Naive B cell (primary cell): ENCODE measurements at regions not wholly inside any gene's neighbourhood (a gene's known extent, or its start where the extent isn't known, plus 50 kb on each side); places are given as distances from the start of the nearest gene placed in this dataset.

Source experiments
- ATAC-seq, 2 donors: fragments of 150-1000 bp; cut with Tn5 transposase; 2 replicates each; pipeline ENCODE4 v1.10.0; 2021; ENCODE audit warnings: low read depth in 2 of 2, mild to moderate bottlenecking in 2 of 2, moderate library complexity in 2 of 2
- DNase-seq: peaks from one replicate; pipeline ENCODE4 v3.0.0; 2022
- H3K27ac Mint-ChIP-seq, 6 donors: one replicate each; pipeline ENCODE4 v1.8.0; 2020 to 2022; ENCODE audit warnings: mild to moderate bottlenecking in 6 of 6, mixed read lengths in 6 of 6, moderate library complexity in 5 of 6, inconsistent platforms in 2 of 6
- H3K27me3 Mint-ChIP-seq, 3 donors: one replicate each; pipeline ENCODE4 v1.8.0; 2021 to 2022; ENCODE audit warnings: mixed read lengths in 3 of 3, mild to moderate bottlenecking in 1 of 3
- H3K36me3 Mint-ChIP-seq, 2 donors: one replicate each; pipeline ENCODE4 v1.8.0; 2020 to 2022; ENCODE audit warnings: mixed read lengths in 2 of 2, inconsistent platforms in 1 of 2, mild to moderate bottlenecking in 1 of 2
- H3K4me1 Mint-ChIP-seq, 3 donors: one replicate each; pipeline ENCODE4 v1.8.0; 2020 to 2022; ENCODE audit warnings: mixed read lengths in 3 of 3, inconsistent platforms in 1 of 3, mild to moderate bottlenecking in 1 of 3, moderate library complexity in 1 of 3
- H3K4me3 Mint-ChIP-seq, 8 donors: one replicate each; pipeline ENCODE4 v1.8.0; 2020 to 2022; ENCODE audit warnings: mild to moderate bottlenecking in 8 of 8, mixed read lengths in 8 of 8, moderate library complexity in 8 of 8, inconsistent platforms in 2 of 8
- H3K9me3 Mint-ChIP-seq, 7 donors: one replicate each; pipeline ENCODE4 v1.8.0; 2020 to 2022; ENCODE audit warnings: mixed read lengths in 7 of 7, mild to moderate bottlenecking in 5 of 7, inconsistent platforms in 2 of 7, moderate library complexity in 1 of 7

DNA sequence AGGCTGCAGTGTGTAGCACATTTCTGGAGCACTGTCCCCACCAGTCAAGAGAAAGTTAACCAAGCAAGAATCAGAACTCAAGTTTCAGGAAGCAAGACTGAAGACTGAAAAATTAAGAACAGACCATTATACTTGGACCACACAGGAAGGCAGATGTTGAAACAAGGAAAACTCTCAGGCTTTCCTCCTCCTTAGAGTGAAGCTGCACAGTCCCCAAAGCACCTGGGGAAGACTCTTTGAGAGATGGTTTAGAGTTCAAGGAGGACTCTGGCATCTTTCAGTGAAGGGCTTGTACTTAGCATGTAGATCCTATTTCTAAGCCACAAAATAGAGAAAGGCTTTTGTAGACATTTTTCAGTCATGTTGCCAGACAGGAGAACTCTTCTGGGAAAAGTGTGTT is 113.7 kb upstream of the KCTD3 start:
- H3K27ac Mint-ChIP-seq, result no peak overlapping the region

DNA sequence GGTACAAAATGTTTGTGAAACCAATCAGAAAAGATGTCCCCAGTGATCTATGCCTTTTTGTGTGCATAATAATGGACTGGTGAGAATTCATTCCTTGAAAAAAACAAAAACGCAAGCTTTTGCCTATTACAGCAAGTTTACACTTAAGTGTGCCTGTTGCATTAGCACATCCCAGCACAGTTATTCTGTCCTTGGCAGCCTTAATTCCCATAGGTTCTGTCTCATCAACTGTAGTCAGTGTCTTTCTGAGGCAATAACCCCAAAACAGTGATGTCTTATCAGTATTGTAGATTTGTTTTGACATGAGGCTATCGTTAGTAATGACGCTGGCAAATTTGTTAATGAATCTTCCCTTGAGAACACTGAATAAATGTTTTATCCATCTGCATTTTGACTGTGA is 109.9 kb upstream of the KCTD3 start:
- Mint-ChIP-seq H3K36me3 (no peaks in the 10 kb centered on the region), H3K27ac (no peak overlapping the region), H3K4me1 (no peaks in the 10 kb centered on the region), H3K4me3 (no peak overlapping the region), H3K9me3 (peaks cover 0 to 4% (median 0%) of the 10 kb centered on the region in 7 donors), H3K27me3 (peaks cover 0 to 4% (median 0%) of the 10 kb centered on the region in 3 donors)
- ATAC-seq (no peak), DNase-seq (no peak)

More for the DNA sequence above, 113.7 kb upstream of the KCTD3 start:
- Mint-ChIP-seq H3K36me3 (no peaks in the 10 kb centered on the region), H3K27me3 (no peaks in the 10 kb centered on the region), H3K9me3 (peaks cover 0 to 2% (median 0%) of the 10 kb centered on the region in 7 donors), H3K4me3 (no peak overlapping the region), H3K4me1 (no peaks in the 10 kb centered on the region)
- DNase-seq, result no peak
- ATAC-seq, result no peak

DNA sequence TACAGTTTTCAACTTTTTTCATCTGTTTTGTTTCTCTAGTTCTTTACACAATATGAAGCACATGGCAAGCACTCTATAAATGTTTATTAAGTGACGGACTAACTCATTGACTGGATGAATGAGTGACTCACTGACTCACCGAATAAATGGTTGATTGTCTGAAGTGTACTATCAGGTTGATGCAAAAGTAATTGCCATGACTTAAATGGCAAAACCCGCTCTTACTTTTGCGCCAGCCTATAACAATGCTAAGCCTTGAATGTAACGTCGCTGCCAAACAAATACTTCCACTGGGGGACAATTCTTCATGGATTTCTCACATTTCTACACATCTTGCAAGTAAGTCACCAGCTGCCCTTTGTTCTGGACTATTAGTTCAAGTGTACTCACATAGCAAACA is 109.0 kb upstream of the KCTD3 start:
- H3K4me3 Mint-ChIP-seq, result no peak overlapping the region
- H3K27me3 Mint-ChIP-seq, result peaks cover 0 to 4% (median 0%) of the 10 kb centered on the region in 3 donors
- no peaks in the 10 kb centered on the region for H3K4me1 Mint-ChIP-seq
- no peaks in the 10 kb centered on the region for H3K36me3 Mint-ChIP-seq
- DNase-seq (no peak), ATAC-seq (no peak)
- H3K9me3 Mint-ChIP-seq, result peaks cover 0 to 4% (median 0%) of the 10 kb centered on the region in 7 donors
- H3K27ac Mint-ChIP-seq, result no peak overlapping the region

DNA sequence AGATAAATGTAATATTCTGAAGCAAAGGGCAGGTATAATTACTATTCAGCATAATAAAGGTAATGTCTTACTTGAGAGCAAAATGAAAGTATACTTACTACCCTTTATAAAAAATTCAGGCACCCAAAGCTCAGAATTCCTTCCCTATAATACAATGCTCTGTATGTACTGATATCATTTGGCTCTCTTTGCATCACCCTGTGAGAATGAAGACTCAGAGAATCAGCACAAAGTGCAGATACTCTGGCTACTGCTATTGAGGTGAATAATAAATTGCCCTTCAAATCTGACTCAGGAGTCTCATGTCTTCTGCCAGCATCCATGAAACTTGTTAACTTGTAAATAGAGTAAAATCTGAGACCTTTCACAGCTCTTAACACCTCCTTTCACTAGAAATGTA is 108.5 kb upstream of the KCTD3 start:
- no peak for ATAC-seq
- no peaks in the 10 kb centered on the region for H3K36me3 Mint-ChIP-seq
- peaks cover 0 to 4% (median 0%) of the 10 kb centered on the region in 7 donors for H3K9me3 Mint-ChIP-seq

DNA sequence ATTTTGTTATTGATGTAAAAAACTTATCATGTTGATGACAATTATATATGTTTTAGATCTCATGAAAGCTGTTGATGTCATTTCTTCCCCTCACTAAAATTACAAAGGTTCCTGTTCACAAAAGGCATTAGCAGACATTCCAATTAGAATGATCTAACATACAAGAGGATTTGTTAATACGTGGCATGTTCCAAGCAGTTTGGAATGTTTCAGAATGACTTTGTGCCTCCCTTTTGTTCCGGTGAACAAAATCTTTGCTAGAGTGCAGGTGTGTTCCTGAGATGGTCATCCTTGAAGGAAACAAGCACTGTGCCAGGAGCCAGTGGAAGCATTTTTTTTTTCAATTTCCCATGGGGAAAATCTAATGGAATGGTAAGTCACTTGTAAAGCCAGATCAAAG is 108.0 kb upstream of the KCTD3 start:
- ATAC-seq, result no peak
- Mint-ChIP-seq H3K4me3 (no peak overlapping the region), H3K36me3 (no peaks in the 10 kb centered on the region), H3K9me3 (peaks cover 0 to 4% (median 0%) of the 10 kb centered on the region in 7 donors), H3K27ac (no peak overlapping the region), H3K27me3 (peaks cover 0 to 4% (median 0%) of the 10 kb centered on the region in 3 donors), H3K4me1 (no peaks in the 10 kb centered on the region)
- DNase-seq, result no peak

More for the DNA sequence above, 108.5 kb upstream of the KCTD3 start:
- no peaks in the 10 kb centered on the region for H3K4me1 Mint-ChIP-seq
- peaks cover 0 to 4% (median 0%) of the 10 kb centered on the region in 3 donors for H3K27me3 Mint-ChIP-seq
- DNase-seq, result no peak
- H3K27ac Mint-ChIP-seq, result no peak overlapping the region
- no peak overlapping the region for H3K4me3 Mint-ChIP-seq

DNA sequence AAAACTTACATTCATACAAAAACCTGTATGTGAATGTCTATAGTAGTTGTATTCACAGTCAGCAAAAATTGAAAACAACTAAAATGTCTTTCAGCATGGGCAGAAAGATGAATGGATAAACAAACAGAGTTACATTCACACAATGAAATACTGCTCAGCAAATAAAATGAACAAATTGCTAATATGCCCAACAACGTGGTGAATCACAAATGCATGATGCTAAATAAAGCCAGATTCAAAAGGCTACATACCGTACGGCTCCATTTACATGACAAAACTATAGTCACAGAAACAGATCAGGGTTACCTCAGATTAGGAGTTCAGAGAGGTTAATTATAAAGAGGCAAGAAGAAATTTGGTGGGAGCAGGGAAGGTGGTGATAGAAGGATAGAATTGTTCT is 100.7 kb upstream of the KCTD3 start:
- ATAC-seq (no peak), DNase-seq (no peak)
- no peak overlapping the region for H3K4me3 Mint-ChIP-seq
- H3K27me3 Mint-ChIP-seq, result peaks cover 0 to 5% (median 1%) of the 10 kb centered on the region in 3 donors
- H3K27ac Mint-ChIP-seq, result no peak overlapping the region
- peaks cover 0 to 5% (median 0%) of the 10 kb centered on the region in 7 donors for H3K9me3 Mint-ChIP-seq
- no peaks in the 10 kb centered on the region for H3K36me3 Mint-ChIP-seq
- H3K4me1 Mint-ChIP-seq, result no peaks in the 10 kb centered on the region

DNA sequence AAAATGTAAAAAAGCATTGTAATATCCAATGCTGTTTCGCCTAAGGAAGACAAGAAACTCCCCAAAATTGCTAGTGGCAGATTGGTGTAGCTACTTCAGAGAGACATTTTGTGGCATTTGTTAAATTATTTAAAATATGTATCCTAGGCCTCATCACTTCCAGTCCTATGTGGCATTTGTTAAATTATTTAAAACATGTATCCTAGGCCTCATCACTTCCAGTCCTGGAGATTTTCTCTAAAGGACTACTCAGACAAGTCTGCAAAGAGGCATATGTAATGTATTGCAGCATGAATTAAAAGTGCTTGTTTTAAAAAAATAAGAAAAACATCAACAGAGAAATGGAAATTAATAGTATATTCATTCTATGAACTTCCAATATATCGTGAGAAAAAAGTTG is 95.6 kb upstream of the KCTD3 start:
- no peak overlapping the region for H3K27ac Mint-ChIP-seq
- no peak overlapping the region for H3K4me3 Mint-ChIP-seq
- no peak for ATAC-seq
- H3K4me1 Mint-ChIP-seq, result no peaks in the 10 kb centered on the region
- peaks cover 0 to 8% (median 3%) of the 10 kb centered on the region in 7 donors for H3K9me3 Mint-ChIP-seq
- no peaks in the 10 kb centered on the region for H3K27me3 Mint-ChIP-seq
- H3K36me3 Mint-ChIP-seq, result no peaks in the 10 kb centered on the region
- no peak for DNase-seq

DNA sequence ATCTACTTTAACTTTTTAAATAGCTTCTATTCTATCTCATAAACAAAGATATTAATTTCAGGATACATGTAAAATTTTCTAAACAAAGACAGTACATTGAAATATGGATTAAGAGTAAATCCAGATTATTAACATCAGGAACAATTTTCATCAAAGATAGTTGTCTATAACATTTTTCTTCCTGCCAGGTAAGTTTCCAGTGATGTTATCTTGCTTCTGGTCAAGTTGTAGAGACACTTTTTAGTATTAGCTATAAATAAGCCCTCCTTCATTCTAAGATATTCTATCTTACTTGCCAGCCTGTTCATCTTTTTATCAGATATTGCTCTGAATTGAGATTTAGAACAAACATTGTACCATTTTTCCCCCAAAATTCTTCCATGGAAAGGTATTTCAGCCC is 94.4 kb upstream of the KCTD3 start:
- Mint-ChIP-seq H3K36me3 (no peaks in the 10 kb centered on the region), H3K4me3 (no peak overlapping the region), H3K27ac (no peak overlapping the region), H3K4me1 (no peaks in the 10 kb centered on the region), H3K27me3 (no peaks in the 10 kb centered on the region), H3K9me3 (peaks cover 0 to 6% (median 4%) of the 10 kb centered on the region in 7 donors)
- no peak for DNase-seq
- ATAC-seq, result no peak

DNA sequence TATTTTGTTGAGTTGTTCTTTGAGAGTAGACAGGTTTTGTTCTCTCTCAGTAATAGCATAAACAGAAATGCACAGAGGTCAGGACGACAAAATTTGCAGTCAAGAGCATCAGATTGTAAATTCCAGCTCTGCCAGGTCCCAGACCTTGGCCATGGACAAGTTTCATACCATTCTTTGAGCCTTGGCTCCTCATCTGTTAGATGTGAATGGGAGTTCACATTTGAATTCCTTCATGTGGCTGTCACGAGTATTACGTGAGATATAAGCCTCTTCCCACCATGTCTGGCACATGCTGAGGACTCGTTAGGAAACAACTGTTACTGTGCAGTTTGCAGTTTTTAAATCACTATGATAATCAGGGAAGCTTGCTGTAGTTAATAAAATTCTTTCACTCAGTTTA is 93.2 kb upstream of the KCTD3 start:
- DNase-seq (no peak), ATAC-seq (no peak)
- peaks cover 0 to 5% of the 10 kb centered on the region in 2 donors for H3K36me3 Mint-ChIP-seq
- no peak overlapping the region for H3K4me3 Mint-ChIP-seq
- H3K27ac Mint-ChIP-seq, result no peak overlapping the region
- no peaks in the 10 kb centered on the region for H3K4me1 Mint-ChIP-seq
- H3K9me3 Mint-ChIP-seq, result peaks cover 3 to 17% (median 5%) of the 10 kb centered on the region in 7 donors
- H3K27me3 Mint-ChIP-seq, result no peaks in the 10 kb centered on the region

DNA sequence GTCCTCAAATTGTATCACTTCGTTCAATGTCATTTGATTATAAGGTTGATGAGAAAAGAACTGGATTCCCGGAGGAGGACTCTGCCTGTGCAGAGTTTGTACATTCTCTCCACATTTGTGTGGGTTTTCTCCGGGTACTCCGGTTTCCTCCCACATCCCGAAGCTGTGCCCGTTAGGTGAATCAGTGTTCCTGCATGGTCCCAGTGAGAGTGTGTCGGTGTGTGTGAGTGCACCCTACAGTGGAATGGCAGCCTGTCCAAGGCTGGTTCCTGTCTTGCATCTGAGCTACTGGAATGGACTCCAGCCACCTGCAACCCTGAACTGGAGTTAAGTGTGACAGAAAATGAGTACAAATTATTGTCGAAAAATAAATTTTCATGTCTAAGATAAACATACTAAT is 92.2 kb upstream of the KCTD3 start:
- Mint-ChIP-seq H3K27ac (no peak overlapping the region), H3K27me3 (no peaks in the 10 kb centered on the region), H3K9me3 (peaks cover 0 to 17% (median 5%) of the 10 kb centered on the region in 7 donors), H3K4me3 (no peak overlapping the region), H3K4me1 (no peaks in the 10 kb centered on the region), H3K36me3 (peaks cover 0 to 5% of the 10 kb centered on the region in 2 donors)
- no peak for ATAC-seq
- DNase-seq, result no peak

DNA sequence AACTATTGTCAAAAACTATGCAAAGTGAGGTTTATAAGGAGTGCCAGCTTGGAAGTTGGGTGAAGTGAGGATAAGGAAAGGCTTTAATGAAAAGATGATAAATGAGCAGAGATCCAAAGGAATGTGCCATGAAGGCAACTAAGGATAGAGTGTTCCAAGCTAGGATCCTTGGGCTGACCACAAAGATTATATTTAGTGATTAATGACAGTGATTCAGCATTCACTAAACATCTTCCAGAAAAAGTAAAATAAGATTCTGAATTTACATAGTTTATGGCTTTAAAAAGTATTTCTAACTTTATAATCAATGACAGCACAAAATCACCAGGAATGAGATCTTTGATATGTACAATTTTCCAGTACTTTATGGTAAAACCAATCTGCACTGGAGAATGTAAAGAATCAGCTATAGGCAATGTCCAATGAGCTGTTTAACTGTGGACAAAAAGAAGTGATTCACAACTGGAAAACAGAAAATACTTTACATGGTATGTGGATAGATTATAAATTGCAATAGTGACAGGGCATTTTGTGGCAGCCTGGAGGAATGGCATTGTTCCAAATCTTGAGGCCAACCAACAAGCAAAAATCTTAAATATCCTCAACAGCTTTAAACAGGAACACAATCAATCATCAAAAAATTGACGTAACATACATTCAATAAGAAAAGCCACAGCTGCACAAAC is 91.2 kb upstream of the KCTD3 start:
- Mint-ChIP-seq H3K36me3 (peaks cover 0 to 5% of the 10 kb centered on the region in 2 donors), H3K4me3 (no peak overlapping the region), H3K27me3 (no peaks in the 10 kb centered on the region), H3K4me1 (no peaks in the 10 kb centered on the region), H3K9me3 (peaks cover 3 to 17% (median 5%) of the 10 kb centered on the region in 7 donors), H3K27ac (no peak overlapping the region)
- ATAC-seq (no peak), DNase-seq (no peak)

DNA sequence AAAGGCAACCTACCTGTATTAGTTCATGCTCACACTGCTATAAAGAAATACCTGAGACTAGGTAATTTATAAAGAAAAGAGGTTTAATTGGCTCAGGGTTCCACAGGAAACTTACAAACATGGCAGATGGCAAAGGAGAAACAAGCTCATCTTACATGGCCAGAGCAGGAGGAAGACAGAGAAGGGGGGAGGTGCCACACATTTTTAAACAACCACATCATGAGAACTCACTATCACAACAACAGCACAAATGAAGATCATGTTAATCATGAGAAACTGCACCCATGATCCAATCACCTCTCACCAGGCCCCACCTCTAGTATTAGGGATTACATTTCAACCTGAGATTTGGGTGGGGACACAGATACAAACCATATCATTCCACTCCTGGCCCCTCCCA is 90.6 kb upstream of the KCTD3 start:
- DNase-seq, result no peak
- H3K4me3 Mint-ChIP-seq, result no peak overlapping the region
- no peaks in the 10 kb centered on the region for H3K27me3 Mint-ChIP-seq
- ATAC-seq, result no peak
- H3K4me1 Mint-ChIP-seq, result no peaks in the 10 kb centered on the region
- peaks cover 0 to 5% of the 10 kb centered on the region in 2 donors for H3K36me3 Mint-ChIP-seq
- peaks cover 3 to 17% (median 5%) of the 10 kb centered on the region in 7 donors for H3K9me3 Mint-ChIP-seq
- H3K27ac Mint-ChIP-seq, result no peak overlapping the region

DNA sequence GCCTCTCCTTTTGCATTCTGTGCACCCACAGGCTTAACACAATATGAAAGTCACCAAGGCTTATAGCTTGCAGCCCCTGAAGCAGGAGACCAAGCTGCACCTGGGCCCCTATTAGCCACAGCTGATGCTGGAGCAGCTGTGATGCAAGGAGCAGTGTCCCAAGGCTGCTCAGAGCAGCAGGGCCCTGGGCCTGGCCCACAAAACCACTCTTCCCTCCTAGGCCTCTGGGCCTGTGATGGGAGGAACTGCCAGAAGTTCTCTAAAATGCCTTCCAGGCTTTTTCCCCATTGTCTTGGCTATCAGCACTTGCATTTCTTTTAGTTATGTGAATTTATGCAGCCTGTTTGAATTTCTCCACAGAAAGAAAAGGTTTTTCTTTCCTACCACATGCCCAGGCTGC is 89.5 kb upstream of the KCTD3 start:
- H3K27me3 Mint-ChIP-seq, result no peaks in the 10 kb centered on the region
- no peaks in the 10 kb centered on the region for H3K4me1 Mint-ChIP-seq
- H3K9me3 Mint-ChIP-seq, result peaks cover 3 to 17% (median 5%) of the 10 kb centered on the region in 7 donors
- DNase-seq, result no peak
- peaks cover 0 to 5% of the 10 kb centered on the region in 2 donors for H3K36me3 Mint-ChIP-seq
- no peak overlapping the region for H3K4me3 Mint-ChIP-seq
- no peak for ATAC-seq
- H3K27ac Mint-ChIP-seq, result no peak overlapping the region

DNA sequence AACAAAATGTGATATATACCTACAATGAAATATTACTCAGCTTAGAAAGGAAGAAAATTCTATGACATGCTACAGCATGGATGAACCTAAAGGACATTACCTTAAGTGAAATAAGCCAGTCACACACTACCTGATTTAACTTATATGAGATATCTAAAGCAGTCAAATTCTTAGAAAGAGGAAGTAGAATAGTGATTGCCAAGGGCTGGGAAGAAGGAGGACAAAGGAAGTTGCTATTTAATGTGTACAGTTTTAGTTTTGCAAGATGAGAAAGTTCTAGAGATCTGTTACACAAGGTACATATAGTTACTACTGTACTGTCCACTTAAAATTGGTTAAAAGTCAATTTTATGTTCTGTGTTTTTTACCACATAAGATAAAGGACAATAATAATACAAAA is 87.5 kb upstream of the KCTD3 start:
- H3K36me3 Mint-ChIP-seq, result peaks cover 0 to 5% of the 10 kb centered on the region in 2 donors
- ATAC-seq (no peak), DNase-seq (no peak)
- no peaks in the 10 kb centered on the region for H3K27me3 Mint-ChIP-seq
- H3K4me3 Mint-ChIP-seq, result no peak overlapping the region
- peaks cover 3 to 17% (median 7%) of the 10 kb centered on the region in 7 donors for H3K9me3 Mint-ChIP-seq
- no peaks in the 10 kb centered on the region for H3K4me1 Mint-ChIP-seq
- no peak overlapping the region for H3K27ac Mint-ChIP-seq
